Stimulated activated effector memory CD8-positive, alpha-beta T cell treated with anti-CD3 and anti-CD28 coated beads, Interleukin-12 subunit alpha, Interleukin-12 subunit beta, amount 100 ng/mL, for 72 hours (primary cell): ENCODE measurements at regions not wholly inside any gene's neighbourhood (a gene's known extent, or its start where the extent isn't known, plus 50 kb on each side); places are given as distances from the start of the nearest gene placed in this dataset.

Experiments used
- ATAC-seq: fragments of 150-1000 bp; cut with Tn5 transposase; 2 replicates; pipeline ENCODE4 v1.10.0; 2021
- DNase-seq, 2 donors: peaks; one replicate each; pipeline ENCODE4 v3.0.0; 2021 to 2022; ENCODE audit warnings: low spot score in 2 of 2
- H3K27ac Mint-ChIP-seq: one replicate; pipeline ENCODE4 v1.8.0; 2022; ENCODE audit warnings: mild to moderate bottlenecking, mixed read lengths
- H3K36me3 Mint-ChIP-seq: one replicate; pipeline ENCODE4 v1.8.0; 2022; ENCODE audit warnings: mild to moderate bottlenecking, mixed read lengths
- H3K4me1 Mint-ChIP-seq: one replicate; pipeline ENCODE4 v1.8.0; 2022; ENCODE audit warnings: mixed read lengths
- H3K4me3 Mint-ChIP-seq: one replicate; pipeline ENCODE4 v1.8.0; 2022; ENCODE audit warnings: mild to moderate bottlenecking, mixed read lengths
- H3K9me3 Mint-ChIP-seq: one replicate; pipeline ENCODE4 v1.8.0; 2022; ENCODE audit warnings: mixed read lengths

GRCh38 chr9:31065691-31066090 lies 1318.8 kb upstream of the ACO1 start:
- no peaks in the 10 kb centered on the region for H3K36me3 Mint-ChIP-seq
- H3K4me3 Mint-ChIP-seq = no peak overlapping the region
- no peaks in the 10 kb centered on the region for H3K4me1 Mint-ChIP-seq
- DNase-seq (no peak), ATAC-seq (no peak)
- H3K9me3 Mint-ChIP-seq = no peaks in the 10 kb centered on the region
- no peak overlapping the region for H3K27ac Mint-ChIP-seq

- ATAC-seq = no peak
- Mint-ChIP-seq H3K9me3 (no peaks in the 10 kb centered on the region), H3K36me3 (no peaks in the 10 kb centered on the region), H3K27ac (no peak overlapping the region), H3K4me3 (no peak overlapping the region), H3K4me1 (no peaks in the 10 kb centered on the region)
- DNase-seq = no peak
Observed at GRCh38 chr9:31067418-31067817, 1317.0 kb upstream of the ACO1 start.

- Mint-ChIP-seq H3K36me3 (no peaks in the 10 kb centered on the region), H3K27ac (no peak overlapping the region)
- ATAC-seq = peak; percentile 26
Observed at GRCh38 chr9:31071606-31072286, 1312.7 kb upstream of the ACO1 start.

GRCh38 chr9:31078175-31078574 lies 1306.3 kb upstream of the ACO1 start:
- no peaks in the 10 kb centered on the region for H3K36me3 Mint-ChIP-seq
- H3K4me1 Mint-ChIP-seq = no peaks in the 10 kb centered on the region
- H3K4me3 Mint-ChIP-seq = no peak overlapping the region
- DNase-seq (no peak), ATAC-seq (no peak)
- H3K27ac Mint-ChIP-seq = no peak overlapping the region
- H3K9me3 Mint-ChIP-seq = no peaks in the 10 kb centered on the region

More at GRCh38 chr9:31071606-31072286, 1312.7 kb upstream of the ACO1 start:
- H3K4me3 Mint-ChIP-seq = no peak overlapping the region
- no peaks in the 10 kb centered on the region for H3K4me1 Mint-ChIP-seq
- DNase-seq = no peak
- no peaks in the 10 kb centered on the region for H3K9me3 Mint-ChIP-seq

GRCh38 chr9:31084350-31084749 lies 1300.1 kb upstream of the ACO1 start:
- Mint-ChIP-seq H3K4me1 (no peaks in the 10 kb centered on the region), H3K27ac (no peak overlapping the region), H3K36me3 (no peaks in the 10 kb centered on the region), H3K4me3 (no peak overlapping the region), H3K9me3 (no peaks in the 10 kb centered on the region)
- DNase-seq (no peak), ATAC-seq (no peak)

GRCh38 chr9:31089549-31090221 lies 1294.8 kb upstream of the ACO1 start:
- no peak for ATAC-seq
- no peaks in the 10 kb centered on the region for H3K4me1 Mint-ChIP-seq
- no peak for DNase-seq

GRCh38 chr9:31100311-31100710 lies 1284.1 kb upstream of the ACO1 start:
- H3K27ac Mint-ChIP-seq = no peak overlapping the region
- no peak for DNase-seq
- H3K4me1 Mint-ChIP-seq = no peaks in the 10 kb centered on the region
- ATAC-seq = no peak
- no peak overlapping the region for H3K4me3 Mint-ChIP-seq
- H3K36me3 Mint-ChIP-seq = no peaks in the 10 kb centered on the region
- H3K9me3 Mint-ChIP-seq = no peaks in the 10 kb centered on the region

More at GRCh38 chr9:31089549-31090221, 1294.8 kb upstream of the ACO1 start:
- Mint-ChIP-seq H3K27ac (no peak overlapping the region), H3K36me3 (no peaks in the 10 kb centered on the region), H3K9me3 (no peaks in the 10 kb centered on the region), H3K4me3 (no peak overlapping the region)

GRCh38 chr9:31103836-31104235 lies 1280.6 kb upstream of the ACO1 start:
- no peak for DNase-seq
- no peak overlapping the region for H3K27ac Mint-ChIP-seq
- H3K9me3 Mint-ChIP-seq = no peaks in the 10 kb centered on the region
- H3K4me3 Mint-ChIP-seq = no peak overlapping the region
- ATAC-seq = no peak
- no peaks in the 10 kb centered on the region for H3K36me3 Mint-ChIP-seq
- no peaks in the 10 kb centered on the region for H3K4me1 Mint-ChIP-seq

GRCh38 chr9:31104249-31104648 lies 1280.2 kb upstream of the ACO1 start:
- DNase-seq (no peak), ATAC-seq (no peak)
- H3K27ac Mint-ChIP-seq = no peak overlapping the region
- no peaks in the 10 kb centered on the region for H3K4me1 Mint-ChIP-seq
- H3K4me3 Mint-ChIP-seq = no peak overlapping the region
- H3K36me3 Mint-ChIP-seq = no peaks in the 10 kb centered on the region
- H3K9me3 Mint-ChIP-seq = no peaks in the 10 kb centered on the region

GRCh38 chr9:31112491-31112890 lies 1272.0 kb upstream of the ACO1 start:
- DNase-seq (no peak), ATAC-seq (no peak)
- H3K4me1 Mint-ChIP-seq = no peaks in the 10 kb centered on the region
- no peak overlapping the region for H3K4me3 Mint-ChIP-seq
- no peaks in the 10 kb centered on the region for H3K9me3 Mint-ChIP-seq
- H3K36me3 Mint-ChIP-seq = no peaks in the 10 kb centered on the region
- no peak overlapping the region for H3K27ac Mint-ChIP-seq

- ATAC-seq = no peak
- Mint-ChIP-seq H3K27ac (no peak overlapping the region), H3K4me1 (no peaks in the 10 kb centered on the region), H3K9me3 (no peaks in the 10 kb centered on the region), H3K4me3 (no peak overlapping the region), H3K36me3 (no peaks in the 10 kb centered on the region)
- DNase-seq = no peak
Observed at GRCh38 chr9:31114346-31114745, 1270.1 kb upstream of the ACO1 start.

GRCh38 chr9:31119890-31120454 lies 1264.5 kb upstream of the ACO1 start:
- no peak overlapping the region for H3K4me3 Mint-ChIP-seq
- H3K9me3 Mint-ChIP-seq = no peaks in the 10 kb centered on the region
- DNase-seq (no peak), ATAC-seq (peak; percentile 51)
- no peaks in the 10 kb centered on the region for H3K4me1 Mint-ChIP-seq
- H3K27ac Mint-ChIP-seq = no peak overlapping the region
- H3K36me3 Mint-ChIP-seq = no peaks in the 10 kb centered on the region

- Mint-ChIP-seq H3K4me3 (no peak overlapping the region), H3K4me1 (no peaks in the 10 kb centered on the region), H3K27ac (no peak overlapping the region), H3K9me3 (no peaks in the 10 kb centered on the region), H3K36me3 (no peaks in the 10 kb centered on the region)
- no peak for ATAC-seq
- no peak for DNase-seq
Observed at GRCh38 chr9:31124389-31124788, 1260.1 kb upstream of the ACO1 start.

GRCh38 chr9:31135567-31135966 lies 1248.9 kb upstream of the ACO1 start:
- Mint-ChIP-seq H3K36me3 (no peaks in the 10 kb centered on the region), H3K9me3 (no peaks in the 10 kb centered on the region), H3K4me1 (no peaks in the 10 kb centered on the region), H3K27ac (no peak overlapping the region), H3K4me3 (no peak overlapping the region)
- DNase-seq = no peak
- ATAC-seq = no peak

GRCh38 chr9:31136524-31136923 lies 1247.9 kb upstream of the ACO1 start:
- peak; percentile 52 for ATAC-seq
- H3K27ac Mint-ChIP-seq = no peak overlapping the region

More at GRCh38 chr9:31136524-31136923, 1247.9 kb upstream of the ACO1 start:
- Mint-ChIP-seq H3K4me1 (no peaks in the 10 kb centered on the region), H3K4me3 (no peak overlapping the region), H3K9me3 (no peaks in the 10 kb centered on the region), H3K36me3 (no peaks in the 10 kb centered on the region)
- no peak for DNase-seq
